ENCODE measurements at regions not wholly inside any gene's neighbourhood (a gene's known extent, or its start where the extent isn't known, plus 50 kb on each side); places are given as distances from the start of the nearest gene placed in this dataset.

- in situ Hi-C loops (cut with MboI; ENCODE audit: low sequenced_read_pairs): no loop called here
Measured at GRCh38 chr12:91868054-91868453, 277.6 kb downstream of the BTG1 start.

GRCh38 chr12:91866566-91866965, 279.1 kb downstream of the BTG1 start:
- in situ Hi-C loops (cut with MboI; ENCODE audit: low sequenced_read_pairs): no loop called here

DNA sequence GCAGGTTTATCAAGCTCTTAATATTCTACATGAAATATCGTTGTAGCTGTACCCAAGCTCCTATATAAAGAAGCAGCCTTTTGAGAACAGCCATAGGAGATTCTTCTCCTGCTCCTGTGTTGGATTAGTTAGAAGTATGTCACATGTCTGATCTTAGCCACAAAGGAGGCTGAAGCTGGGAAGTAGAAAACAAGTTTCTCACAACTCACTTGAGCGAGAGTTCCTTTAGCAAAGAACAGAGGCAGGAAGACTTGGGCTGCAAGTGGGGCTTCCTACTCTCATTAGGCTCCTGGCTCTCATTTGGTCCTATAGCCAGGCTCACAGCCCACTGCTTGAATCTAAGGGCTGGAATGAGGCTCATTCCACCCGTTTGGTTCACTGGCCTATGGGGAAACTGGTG, 281.9 kb downstream of the BTG1 start:
- in situ Hi-C loops (cut with MboI; ENCODE audit: low sequenced_read_pairs): no loop called here

- in situ Hi-C loops (cut with MboI; ENCODE audit: low sequenced_read_pairs): no loop called here
Measured at GRCh38 chr12:91861554-91861953, 284.1 kb downstream of the BTG1 start.

GRCh38 chr12:91859347-91859746, 286.3 kb downstream of the BTG1 start:
- in situ Hi-C loops (cut with MboI; ENCODE audit: low sequenced_read_pairs): no loop called here

- in situ Hi-C loops (cut with MboI; ENCODE audit: low sequenced_read_pairs): no loop called here
Measured at GRCh38 chr12:91857813-91858542, 287.7 kb downstream of the BTG1 start.

- in situ Hi-C loops (cut with MboI; ENCODE audit: low sequenced_read_pairs): no loop called here
Measured at GRCh38 chr12:91854725-91855124, 290.9 kb downstream of the BTG1 start.

DNA sequence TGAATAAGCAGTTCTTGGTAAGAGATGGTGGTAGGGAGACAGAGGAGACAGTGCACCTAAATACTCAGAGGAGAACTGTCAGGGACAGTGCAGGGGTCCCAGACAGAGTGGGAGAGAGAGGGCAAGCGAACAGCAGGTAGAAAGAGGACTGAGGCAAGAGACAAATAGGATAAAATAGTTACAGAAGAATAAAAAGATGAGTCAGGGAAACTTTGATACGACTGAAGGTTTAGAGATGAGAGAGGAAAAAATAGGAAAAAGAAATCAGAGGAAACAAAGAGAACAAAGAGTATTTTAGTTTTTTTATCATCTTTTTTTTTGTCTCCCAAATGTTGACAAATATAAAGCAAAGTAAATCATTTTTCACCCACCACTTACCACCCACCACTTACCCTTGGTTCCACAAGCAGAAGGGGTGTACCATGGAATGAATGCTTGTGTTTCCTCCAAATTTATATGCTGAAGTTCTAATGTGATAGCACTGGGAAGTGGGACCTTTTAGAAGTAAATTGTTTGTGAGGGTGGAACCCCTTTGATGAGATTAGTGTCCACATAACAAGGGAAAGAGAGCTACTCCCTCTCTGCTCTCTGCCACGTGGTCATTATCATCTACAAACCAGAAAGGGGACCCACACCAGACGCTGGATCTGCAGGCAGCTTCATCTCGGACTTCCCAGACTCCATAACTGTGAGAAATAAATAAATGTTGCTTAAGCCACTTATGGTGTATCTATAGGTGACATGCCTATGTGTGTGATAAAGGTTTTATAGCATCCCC, 292.1 kb downstream of the BTG1 start:
- in situ Hi-C loops (cut with MboI; ENCODE audit: low sequenced_read_pairs): no loop called here

- in situ Hi-C loops (cut with MboI; ENCODE audit: low sequenced_read_pairs): no loop called here
Measured at GRCh38 chr12:91852634-91853033, 293.0 kb downstream of the BTG1 start.

DNA sequence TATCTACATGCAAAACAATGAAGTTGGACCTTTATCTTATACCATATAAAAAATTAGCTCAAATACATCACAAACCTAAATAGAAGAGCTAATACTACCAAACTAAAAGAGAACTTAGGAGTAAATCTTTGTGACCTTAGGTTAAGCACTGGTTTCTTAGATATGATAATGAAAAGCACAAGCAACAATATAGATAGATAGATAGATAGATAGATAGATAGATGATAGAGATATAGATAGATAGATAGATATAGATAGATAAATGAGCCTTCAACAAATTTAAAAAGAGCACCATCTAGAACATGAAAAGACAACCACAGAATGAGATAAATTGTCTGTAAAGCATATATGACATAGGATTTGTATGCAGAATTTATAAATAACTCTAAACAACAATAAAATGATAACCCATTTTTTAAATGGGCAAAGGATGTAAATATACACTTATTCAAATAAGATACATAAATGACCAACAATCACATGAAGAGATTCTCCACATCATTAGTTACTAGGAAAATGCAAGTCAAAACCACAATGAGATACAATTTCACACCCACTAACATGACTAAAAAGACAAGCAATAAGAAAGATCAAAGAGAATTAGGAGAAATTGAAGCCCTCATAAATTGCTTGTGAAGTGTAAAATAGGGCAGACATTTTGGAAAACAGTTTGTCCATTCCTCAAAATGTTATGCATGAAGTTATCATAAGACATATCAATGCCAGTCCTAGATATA, 293.7 kb downstream of the BTG1 start:
- in situ Hi-C loops (cut with MboI; ENCODE audit: low sequenced_read_pairs): no loop called here

- in situ Hi-C loops (cut with MboI; ENCODE audit: low sequenced_read_pairs): no loop called here
Measured at GRCh38 chr12:91846466-91847055, 299.1 kb downstream of the BTG1 start.

- in situ Hi-C loops (cut with MboI; ENCODE audit: low sequenced_read_pairs): no loop called here
Measured at GRCh38 chr12:91845365-91845764, 300.3 kb downstream of the BTG1 start.

DNA sequence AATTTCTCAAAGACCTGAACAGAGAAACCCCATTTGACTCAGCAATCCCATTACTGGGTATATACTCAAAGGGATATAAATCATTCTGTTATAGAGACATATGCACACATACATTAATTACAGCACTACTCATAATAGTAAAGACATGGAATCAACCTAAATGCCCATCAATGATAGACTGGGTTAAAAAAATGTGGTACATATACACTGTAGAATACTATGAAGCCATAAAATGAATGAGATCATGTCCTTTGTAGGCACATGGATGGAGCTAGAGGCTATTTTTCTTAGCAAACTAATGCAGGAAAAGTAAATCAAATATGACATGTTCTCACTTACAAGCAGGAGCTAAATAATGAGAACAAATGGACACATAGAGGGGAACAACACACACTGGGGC, 303.8 kb downstream of the BTG1 start:
- in situ Hi-C loops (cut with MboI; ENCODE audit: low sequenced_read_pairs): no loop called here

DNA sequence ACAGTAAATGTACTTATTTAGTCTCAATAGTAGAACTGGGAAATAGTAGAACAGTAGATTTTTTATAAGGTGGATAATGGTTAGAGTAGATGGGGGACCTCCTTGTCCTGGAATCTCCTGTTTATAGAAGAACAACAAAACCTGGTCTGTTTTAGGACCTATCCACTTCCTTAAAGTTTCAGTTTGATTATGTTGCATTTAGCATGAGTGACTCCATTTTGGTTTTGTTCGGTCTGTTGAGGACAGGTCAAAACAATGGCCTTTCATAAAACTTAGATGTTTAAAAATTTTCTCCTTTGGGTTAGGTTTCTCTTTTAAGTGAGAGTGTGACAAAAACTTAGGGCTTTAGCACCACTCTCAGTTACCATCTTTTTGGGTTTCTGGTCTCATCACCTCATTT, 308.9 kb downstream of the BTG1 start:
- in situ Hi-C loops (cut with MboI; ENCODE audit: low sequenced_read_pairs): no loop called here

DNA sequence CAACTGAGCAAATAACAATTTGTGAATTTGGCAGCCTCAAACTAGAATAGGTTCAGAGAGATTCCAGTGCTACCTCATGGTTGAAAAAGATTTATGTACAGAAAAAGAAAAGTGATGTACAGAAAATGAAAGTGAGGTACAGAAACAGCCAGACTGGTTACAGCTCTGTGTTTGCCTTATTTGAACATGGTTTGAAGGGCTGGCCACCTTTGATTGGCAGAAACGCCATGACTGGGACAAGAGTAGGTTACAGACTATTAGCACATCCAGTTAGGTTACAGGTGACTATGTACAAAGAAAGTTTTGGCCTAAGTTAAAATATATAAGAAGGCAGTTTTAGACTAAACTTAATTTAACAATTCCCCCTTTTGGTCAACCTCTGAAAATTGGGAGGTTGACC, 309.4 kb downstream of the BTG1 start:
- in situ Hi-C loops (cut with MboI; ENCODE audit: low sequenced_read_pairs): no loop called here

GRCh38 chr12:91835693-91836092, 310.0 kb downstream of the BTG1 start:
- in situ Hi-C loops (cut with MboI; ENCODE audit: low sequenced_read_pairs): no loop called here

DNA sequence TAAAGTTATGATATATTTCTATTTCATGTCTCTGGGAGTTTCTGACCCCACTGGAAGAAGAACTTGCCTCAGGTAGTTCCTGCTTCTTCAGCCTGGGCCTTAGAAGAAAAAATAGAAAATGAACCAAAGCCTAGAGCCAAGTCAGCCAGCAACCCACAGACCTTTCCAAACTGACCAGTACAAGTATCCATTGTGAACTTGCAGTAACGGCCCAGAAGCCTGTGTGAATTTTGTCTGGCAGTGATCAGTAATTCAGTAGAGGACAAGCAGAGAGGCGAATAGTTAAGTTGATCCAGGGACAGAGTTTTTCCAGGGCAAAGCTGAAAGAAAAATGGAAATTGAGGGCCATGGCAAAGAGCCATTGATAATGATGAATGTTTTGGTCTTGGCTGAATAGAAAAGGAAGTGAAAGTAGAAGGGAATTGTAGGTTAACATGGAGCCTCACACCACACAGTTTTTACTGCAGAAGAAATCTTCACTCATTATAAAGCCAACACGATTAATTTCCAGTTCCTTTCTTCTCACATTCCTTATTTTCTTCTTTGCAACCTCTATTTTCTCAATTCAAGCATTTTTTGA, 311.8 kb downstream of the BTG1 start:
- in situ Hi-C loops (cut with MboI; ENCODE audit: low sequenced_read_pairs): no loop called here

DNA sequence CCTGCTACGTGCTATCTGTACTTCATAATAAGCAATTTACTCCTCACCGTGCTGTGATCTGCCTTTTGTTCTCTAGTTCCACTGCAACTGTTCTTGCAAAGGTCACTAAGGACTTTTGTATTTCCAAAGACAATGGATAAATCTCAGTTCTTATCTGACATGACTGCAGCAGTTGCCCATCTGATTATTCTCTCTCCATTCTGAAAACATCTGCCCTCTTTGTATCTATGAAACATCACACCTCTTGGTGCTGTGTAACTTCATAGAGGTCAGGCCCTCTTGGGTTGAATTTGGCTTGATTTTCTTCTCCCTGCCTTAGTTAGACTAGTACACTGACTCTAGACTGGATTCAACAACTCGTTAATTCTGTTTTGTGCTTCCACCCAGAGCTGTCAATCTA, 319.6 kb downstream of the BTG1 start:
- in situ Hi-C loops (cut with MboI; ENCODE audit: low sequenced_read_pairs): no loop called here

- in situ Hi-C loops (cut with MboI; ENCODE audit: low sequenced_read_pairs): loop anchor here (25.0 kb wide), 2 partner anchors 312 to 812 kb away; partner anchors contain the start of gene BTG1
Measured at GRCh38 chr12:91824991-91825390, 320.7 kb downstream of the BTG1 start.

GRCh38 chr12:91819132-91819447, 326.6 kb downstream of the BTG1 start:
- in situ Hi-C loops (cut with MboI; ENCODE audit: low sequenced_read_pairs): loop anchor here (25.0 kb wide), 2 partner anchors 318 to 818 kb away; partner anchors contain the start of gene BTG1
